Suprapubic skin (tissue), 4 donors: ENCODE measurements at regions not wholly inside any gene's neighbourhood (a gene's known extent, or its start where the extent isn't known, plus 50 kb on each side); places are given as distances from the start of the nearest gene placed in this dataset.

Source experiments
- POLR2A ChIP-seq, 2 donors: fragments of 450-650 bp; IDR thresholded peaks; one replicate each; pipeline ENCODE4 v1.6.1; 2017; ENCODE audit warnings: antibody characterized with exemption in 2 of 2, mild to moderate bottlenecking in 2 of 2, moderate library complexity in 2 of 2
- POLR2AphosphoS5 ChIP-seq, 3 donors: sonication (generic); formaldehyde crosslinking; IDR thresholded peaks; one replicate each; pipeline ENCODE4 v1.6.1; 2017; ENCODE audit warnings: antibody characterized with exemption in 3 of 3
- TF ChIP-seq, protein P1 (sequence below), 2 donors: fragments of 200-600 bp in 1 of 2; fragments of 450-650 bp in 1 of 2; sonication (generic) in 1 of 2; IDR thresholded peaks; one replicate each; pipeline ENCODE4 v1.5.1; 2016 to 2019; ENCODE audit warnings: antibody characterized with exemption in 2 of 2, mild to moderate bottlenecking in 1 of 2, moderate library complexity in 1 of 2

DNA sequence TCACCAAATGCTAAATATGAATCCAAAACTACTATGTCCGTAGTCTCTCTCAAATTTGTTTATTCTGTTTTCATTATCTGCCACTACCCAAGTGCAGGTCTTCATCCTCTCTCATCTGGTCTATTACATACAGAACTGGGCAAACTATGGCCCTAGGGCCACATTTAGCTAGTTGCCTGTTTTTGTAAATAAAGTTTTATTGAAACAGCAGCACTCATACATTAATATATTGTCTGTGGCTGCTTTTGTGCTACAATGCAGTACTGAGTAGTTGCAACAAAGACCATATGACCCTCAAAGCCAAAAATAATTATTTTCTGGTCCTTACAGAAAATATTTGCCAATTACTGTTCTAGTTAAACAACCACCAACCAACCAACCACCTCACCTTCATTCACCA is 172.2 kb upstream of the NCKAP5 start:
- TF ChIP-seq POLR2AphosphoS5 (IDR thresholded peaks at IDR 0.05) (no peak), POLR2A (IDR thresholded peaks at IDR 0.05) (no peak)
- TF ChIP-seq, protein P1, sequence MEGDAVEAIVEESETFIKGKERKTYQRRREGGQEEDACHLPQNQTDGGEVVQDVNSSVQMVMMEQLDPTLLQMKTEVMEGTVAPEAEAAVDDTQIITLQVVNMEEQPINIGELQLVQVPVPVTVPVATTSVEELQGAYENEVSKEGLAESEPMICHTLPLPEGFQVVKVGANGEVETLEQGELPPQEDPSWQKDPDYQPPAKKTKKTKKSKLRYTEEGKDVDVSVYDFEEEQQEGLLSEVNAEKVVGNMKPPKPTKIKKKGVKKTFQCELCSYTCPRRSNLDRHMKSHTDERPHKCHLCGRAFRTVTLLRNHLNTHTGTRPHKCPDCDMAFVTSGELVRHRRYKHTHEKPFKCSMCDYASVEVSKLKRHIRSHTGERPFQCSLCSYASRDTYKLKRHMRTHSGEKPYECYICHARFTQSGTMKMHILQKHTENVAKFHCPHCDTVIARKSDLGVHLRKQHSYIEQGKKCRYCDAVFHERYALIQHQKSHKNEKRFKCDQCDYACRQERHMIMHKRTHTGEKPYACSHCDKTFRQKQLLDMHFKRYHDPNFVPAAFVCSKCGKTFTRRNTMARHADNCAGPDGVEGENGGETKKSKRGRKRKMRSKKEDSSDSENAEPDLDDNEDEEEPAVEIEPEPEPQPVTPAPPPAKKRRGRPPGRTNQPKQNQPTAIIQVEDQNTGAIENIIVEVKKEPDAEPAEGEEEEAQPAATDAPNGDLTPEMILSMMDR (IDR thresholded peaks at IDR 0.05), result no peak
